Caco-2 (cell line): ENCODE measurements at regions not wholly inside any gene's neighbourhood (a gene's known extent, or its start where the extent isn't known, plus 50 kb on each side); places are given as distances from the start of the nearest gene placed in this dataset.

Experiments
- BruUV-seq: library from RNA; stranded (reverse); fragments of 400-500 nt; replicated peaks from 2 replicates; lab custom pipeline; 2021; lab: Mats Ljungman, UMichigan
- CTCF ChIA-PET: fragments of 300-600 bp; sonication (Branson Sonifier 250); formaldehyde crosslinking; loops from one replicate; lab custom pipeline; 2022; ENCODE audit warnings: antibody characterized with exemption; lab: Charles Lee
- POLR2A ChIA-PET: fragments of 300-600 bp; sonication (Branson Sonifier 250); formaldehyde crosslinking; loops from one replicate; lab custom pipeline; 2022; ENCODE audit warnings: antibody characterized with exemption; lab: Charles Lee
- DNase-seq, 2 experiments: peaks; one replicate each; pipeline versions ENCODE4 v3.0.0 to v3.0.0-alpha.2; 2020 to 2022
- H3K27me3 ChIP-seq: replicated peaks from 2 replicates; pipeline ENCODE4 v1.6.0; 2011; ENCODE audit warnings: low read length; ENCODE audit not compliant: control insufficient read depth, insufficient read depth
- H3K36me3 ChIP-seq: 2 replicates; pipeline ENCODE4 v1.5.1; 2011; ENCODE audit warnings: low read length; ENCODE audit not compliant: control insufficient read depth, insufficient read depth
- H3K4me1 ChIP-seq: fragments of 250-450 bp; sonication (Bioruptor Pico); 2 replicates; pipeline ENCODE4 v1.5.1; 2020; ENCODE audit warnings: mild to moderate bottlenecking
- H3K4me3 ChIP-seq: 2 replicates; pipeline ENCODE4 v1.5.1; 2011; ENCODE audit warnings: low read depth, mild to moderate bottlenecking, control low read depth, low read length
- H3K9me3 ChIP-seq: fragments of 250-450 bp; sonication (Bioruptor Pico); 2 replicates; pipeline ENCODE4 v1.5.1; 2020; ENCODE audit warnings: mild to moderate bottlenecking, moderate library complexity
- H3K27ac Mint-ChIP-seq: one replicate; pipeline ENCODE4 v1.8.0; 2022; ENCODE audit warnings: mixed read lengths; ENCODE audit not compliant: unreplicated experiment
- H3K27me3 Mint-ChIP-seq: one replicate; pipeline ENCODE4 v1.8.0; 2022; ENCODE audit warnings: mixed read lengths; ENCODE audit not compliant: insufficient read depth, unreplicated experiment
- H3K36me3 Mint-ChIP-seq: one replicate; pipeline ENCODE4 v1.8.0; 2022; ENCODE audit warnings: mild to moderate bottlenecking, mixed read lengths; ENCODE audit not compliant: insufficient read depth, unreplicated experiment
- H3K4me1 Mint-ChIP-seq: one replicate; pipeline ENCODE4 v1.8.0; 2022; ENCODE audit warnings: low read depth, mixed read lengths; ENCODE audit not compliant: unreplicated experiment
- H3K4me3 Mint-ChIP-seq: one replicate; pipeline ENCODE4 v1.8.0; 2022; ENCODE audit warnings: mild to moderate bottlenecking, moderate library complexity, mixed read lengths; ENCODE audit not compliant: unreplicated experiment
- H3K9me3 Mint-ChIP-seq: one replicate; pipeline ENCODE4 v1.8.0; 2022; ENCODE audit warnings: mixed read lengths; ENCODE audit not compliant: unreplicated experiment
- CTCF ChIP-seq, 2 experiments: fragments of 200-600 bp in 1 of 2; IDR thresholded peaks; 1 replicate in 1 of 2; 2 replicates in 1 of 2; pipeline versions ENCODE4 v1.5.1 to v1.8.0; 2011 to 2022; ENCODE audit warnings: antibody characterized with exemption in 1 of 2, control low read depth in 1 of 2, inconsistent platforms in 1 of 2, low read depth in 1 of 2, low read length in 1 of 2, mild to moderate bottlenecking in 1 of 2, moderate library complexity in 1 of 2; ENCODE audit not compliant: insufficient read depth in 1 of 2, severe bottlenecking in 1 of 2, unreplicated experiment in 1 of 2
- intact Hi-C: fragments of 100-400 bp; cut with micrococcal nuclease; formaldehyde crosslinking; loops from one replicate; pipeline ENCODE4 v1.10.0; 2022; ENCODE audit not compliant: unreplicated experiment

GRCh38 chr7:19304086-19304485, 158.9 kb upstream of the FERD3L start:
- H3K27me3 ChIP-seq = no peaks in the 10 kb centered on the region
- ChIA-PET POLR2A (no interaction called here), CTCF (interaction anchor here (0.6 kb wide), 1 partner anchor 1289 kb away, joined by 3 read pairs; no protein-coding TSS in a partner anchor)
- peaks cover 3% of the 10 kb centered on the region for H3K27me3 Mint-ChIP-seq
- no peaks in the 10 kb centered on the region for H3K9me3 ChIP-seq
- no peak for TF ChIP-seq CTCF (IDR thresholded peaks at IDR 0.05; ENCODE audit: insufficient read depth in 1 of 2, low read depth in 1 of 2, low read length in 1 of 2, severe bottlenecking in 1 of 2, unreplicated experiment in 1 of 2)
- no peak overlapping the region for H3K4me3 ChIP-seq
- BruUV-seq = no TSS peak
- intact Hi-C loops = no loop called here
- DNase-seq = no peak
- no peaks in the 10 kb centered on the region for H3K4me1 ChIP-seq
- H3K4me3 Mint-ChIP-seq = no peak overlapping the region
- no peaks in the 10 kb centered on the region for H3K9me3 Mint-ChIP-seq
- no peaks in the 10 kb centered on the region for H3K36me3 Mint-ChIP-seq
- no peak overlapping the region for H3K27ac Mint-ChIP-seq
- no peaks in the 10 kb centered on the region for H3K4me1 Mint-ChIP-seq
- no peaks in the 10 kb centered on the region for H3K36me3 ChIP-seq

GRCh38 chr7:19302731-19303130, 157.5 kb upstream of the FERD3L start:
- no peaks in the 10 kb centered on the region for H3K9me3 ChIP-seq
- intact Hi-C loops = no loop called here
- no peak for TF ChIP-seq CTCF (IDR thresholded peaks at IDR 0.05; ENCODE audit: insufficient read depth in 1 of 2, low read depth in 1 of 2, low read length in 1 of 2, severe bottlenecking in 1 of 2, unreplicated experiment in 1 of 2)
- H3K4me1 ChIP-seq = no peaks in the 10 kb centered on the region
- ChIA-PET POLR2A (no interaction called here), CTCF (no interaction called here)
- Mint-ChIP-seq H3K27ac (no peak overlapping the region), H3K36me3 (no peaks in the 10 kb centered on the region), H3K9me3 (no peaks in the 10 kb centered on the region), H3K4me1 (no peaks in the 10 kb centered on the region), H3K27me3 (peaks cover 3% of the 10 kb centered on the region), H3K4me3 (no peak overlapping the region)
- no peaks in the 10 kb centered on the region for H3K27me3 ChIP-seq
- H3K36me3 ChIP-seq = no peaks in the 10 kb centered on the region
- DNase-seq = no peak
- no TSS peak for BruUV-seq
- H3K4me3 ChIP-seq = no peak overlapping the region

GRCh38 chr7:19296617-19297016, 151.4 kb upstream of the FERD3L start:
- peaks cover 3% of the 10 kb centered on the region for H3K27me3 Mint-ChIP-seq
- no peak overlapping the region for H3K4me3 ChIP-seq
- no peaks in the 10 kb centered on the region for H3K36me3 ChIP-seq
- H3K4me3 Mint-ChIP-seq = no peak overlapping the region
- no peak overlapping the region for H3K27ac Mint-ChIP-seq
- intact Hi-C loops = no loop called here
- BruUV-seq = no TSS peak
- H3K27me3 ChIP-seq = no peaks in the 10 kb centered on the region
- no peaks in the 10 kb centered on the region for H3K4me1 ChIP-seq
- no peak for TF ChIP-seq CTCF (IDR thresholded peaks at IDR 0.05; ENCODE audit: insufficient read depth in 1 of 2, low read depth in 1 of 2, low read length in 1 of 2, severe bottlenecking in 1 of 2, unreplicated experiment in 1 of 2)
- H3K9me3 ChIP-seq = no peaks in the 10 kb centered on the region
- no peaks in the 10 kb centered on the region for H3K36me3 Mint-ChIP-seq
- ChIA-PET POLR2A (no interaction called here), CTCF (no interaction called here)
- DNase-seq = no peak
- no peaks in the 10 kb centered on the region for H3K9me3 Mint-ChIP-seq
- no peaks in the 10 kb centered on the region for H3K4me1 Mint-ChIP-seq
